ENCODE measurements at regions not wholly inside any gene's neighbourhood (a gene's known extent, or its start where the extent isn't known, plus 50 kb on each side); places are given as distances from the start of the nearest gene placed in this dataset.

- TF ChIP-seq FOS (IDR thresholded peaks at IDR 0.05; ENCODE audit: low read depth, low read length): no peak
- no peak for TF ChIP-seq RFX5 (IDR thresholded peaks at IDR 0.05; ENCODE audit: low read depth, low read length)
- TF ChIP-seq, protein P1, sequence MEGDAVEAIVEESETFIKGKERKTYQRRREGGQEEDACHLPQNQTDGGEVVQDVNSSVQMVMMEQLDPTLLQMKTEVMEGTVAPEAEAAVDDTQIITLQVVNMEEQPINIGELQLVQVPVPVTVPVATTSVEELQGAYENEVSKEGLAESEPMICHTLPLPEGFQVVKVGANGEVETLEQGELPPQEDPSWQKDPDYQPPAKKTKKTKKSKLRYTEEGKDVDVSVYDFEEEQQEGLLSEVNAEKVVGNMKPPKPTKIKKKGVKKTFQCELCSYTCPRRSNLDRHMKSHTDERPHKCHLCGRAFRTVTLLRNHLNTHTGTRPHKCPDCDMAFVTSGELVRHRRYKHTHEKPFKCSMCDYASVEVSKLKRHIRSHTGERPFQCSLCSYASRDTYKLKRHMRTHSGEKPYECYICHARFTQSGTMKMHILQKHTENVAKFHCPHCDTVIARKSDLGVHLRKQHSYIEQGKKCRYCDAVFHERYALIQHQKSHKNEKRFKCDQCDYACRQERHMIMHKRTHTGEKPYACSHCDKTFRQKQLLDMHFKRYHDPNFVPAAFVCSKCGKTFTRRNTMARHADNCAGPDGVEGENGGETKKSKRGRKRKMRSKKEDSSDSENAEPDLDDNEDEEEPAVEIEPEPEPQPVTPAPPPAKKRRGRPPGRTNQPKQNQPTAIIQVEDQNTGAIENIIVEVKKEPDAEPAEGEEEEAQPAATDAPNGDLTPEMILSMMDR (conservative IDR thresholded peaks at IDR 0.05; ENCODE audit: low read depth, low read length): no peak
- no peak for TF ChIP-seq CHD1 (IDR thresholded peaks at IDR 0.05; ENCODE audit: low read depth, low read length)
- TF ChIP-seq SMC3 (IDR thresholded peaks at IDR 0.05; ENCODE audit: low read depth, low read length): no peak
- TF ChIP-seq MXI1 (IDR thresholded peaks at IDR 0.05; ENCODE audit: borderline replicate concordance, low read depth, low read length): no peak
- no peak for TF ChIP-seq ELK1 (IDR thresholded peaks at IDR 0.05; ENCODE audit: borderline replicate concordance, low read depth, low read length)
- no peak for TF ChIP-seq MAFK (IDR thresholded peaks at IDR 0.05; ENCODE audit: low read depth, low read length)
- TF ChIP-seq POLR2A (IDR thresholded peaks at IDR 0.05; ENCODE audit: low read depth, low read length): no peak
- TF ChIP-seq CEBPB (IDR thresholded peaks at IDR 0.05; ENCODE audit: low read depth, low read length): no peak
- no peak for TF ChIP-seq RAD21 (IDR thresholded peaks at IDR 0.05; ENCODE audit: low read length)
- no peak for TF ChIP-seq MAZ (IDR thresholded peaks at IDR 0.05; ENCODE audit: borderline replicate concordance, low read depth, low read length)
- no peak for TF ChIP-seq RCOR1 (IDR thresholded peaks at IDR 0.05; ENCODE audit: insufficient replicate concordance, low read length)
- TF ChIP-seq BHLHE40 (IDR thresholded peaks at IDR 0.05; ENCODE audit: low read depth, low read length): no peak
Observed at GRCh38 chr15:93811305-93811704, 420.1 kb upstream of the MCTP2 start.
